ENCODE measurements at regions not wholly inside any gene's neighbourhood (a gene's known extent, or its start where the extent isn't known, plus 50 kb on each side); places are given as distances from the start of the nearest gene placed in this dataset.

GRCh38 chr1:213821943-213822334 lies 165.8 kb upstream of the PROX1 start:
- ChIA-PET CTCF (interaction anchor here (0.7 kb wide), 1 partner anchor 111 kb away, joined by 3 read pairs; no protein-coding TSS in a partner anchor), POLR2A (no interaction called here)
- Histone ChIP-seq H3K9me2 (no peaks in the 10 kb centered on the region), H3K27me3 (ENCODE audit: insufficient read depth) (no peaks in the 10 kb centered on the region), H2AFZ (ENCODE audit: low read depth) (no peak overlapping the region), H3K9ac (no peak overlapping the region), H3K9me3 (no peaks in the 10 kb centered on the region), H3F3A (replicated peaks; ENCODE audit: insufficient read depth) (no peaks in the 10 kb centered on the region), H3K4me3 (ENCODE audit: low read depth in 2 of 2, low read length in 1 of 2) (no peak overlapping the region), H3K4me2 (no peak overlapping the region), H3K36me3 (replicated peaks in 1 of 2; ENCODE audit: control insufficient read depth in 1 of 2, insufficient read depth in 2 of 2, low read length in 1 of 2) (no peaks in the 10 kb centered on the region), H3K79me2 (ENCODE audit: insufficient read depth) (no peaks in the 10 kb centered on the region), H4K20me1 (ENCODE audit: insufficient read depth) (no peaks in the 10 kb centered on the region), H3K4me1 (ENCODE audit: control insufficient read depth in 1 of 2, insufficient read depth in 2 of 2, low read depth in 1 of 2, low read length in 1 of 2) (no peaks in the 10 kb centered on the region; a peak in 1 of 4 replicates), H3K27ac (ENCODE audit: low read depth in 2 of 2, low read length in 1 of 2) (no peak overlapping the region)
- 0% methylated on average over 1 of the region's 1 CpG for WGBS (ENCODE audit: low lambda C conversion rate)
- no peak for TF ChIP-seq TEAD4 (IDR thresholded peaks at IDR 0.05; ENCODE audit: borderline replicate concordance, insufficient read depth)
- no peak for TF ChIP-seq TAF1 (IDR thresholded peaks at IDR 0.05; ENCODE audit: borderline replicate concordance, low read depth, low read length)
- no peak for TF ChIP-seq GATA2 (CRISPR knock-in tag; IDR thresholded peaks at IDR 0.05)
- no peak for TF ChIP-seq POLR2AphosphoS5 (IDR thresholded peaks at IDR 0.05; ENCODE audit: low read depth, low read length)
- TF ChIP-seq NFIC (IDR thresholded peaks at IDR 0.05; ENCODE audit: borderline replicate concordance): no peak
- no peak for TF ChIP-seq IRF3 (IDR thresholded peaks at IDR 0.05; ENCODE audit: low read depth, low read length)
- no peak for TF ChIP-seq REST (IDR thresholded peaks at IDR 0.05; ENCODE audit: low read depth, low read length)
- TF ChIP-seq EP300 (IDR thresholded peaks at IDR 0.05; ENCODE audit: borderline replicate concordance in 1 of 2, low read depth in 1 of 2, low read length in 1 of 2): no peak
- TF ChIP-seq YY1 (IDR thresholded peaks at IDR 0.05; ENCODE audit: low read depth): no peak
- TF ChIP-seq MAX (IDR thresholded peaks at IDR 0.05; ENCODE audit: low read depth): no peak
- TF ChIP-seq CHD2 (IDR thresholded peaks at IDR 0.05; ENCODE audit: low read length, partially characterized antibody): no peak
- no peak for TF ChIP-seq MXI1 (IDR thresholded peaks at IDR 0.05; ENCODE audit: low read depth, low read length)
- no peak for TF ChIP-seq ZBTB33 (IDR thresholded peaks at IDR 0.05; ENCODE audit: borderline replicate concordance, low read depth)
- DNase-seq: no peak

All from SK-N-SH (cell line).